ENCODE measurements at regions not wholly inside any gene's neighbourhood (a gene's known extent, or its start where the extent isn't known, plus 50 kb on each side); places are given as distances from the start of the nearest gene placed in this dataset.
"Not testable (repeated sequence)": the region's sequence is repeated elsewhere in the genome, so short reads cannot be mapped to it uniquely, and the experiment has no call there.

- no peak for DNase-seq (ENCODE audit: low read depth)
- TF ChIP-seq CTCF (IDR thresholded peaks at IDR 0.05; ENCODE audit: control insufficient read depth, extremely low read depth, insufficient read depth): no peak
- no peak overlapping the region for H3K4me3 ChIP-seq (ENCODE audit: low read depth, low read length)
These were observed 56.9 kb upstream of the RASEF start for GRCh38 chr9:83119873-83120272.

GRCh38 chr9:83116026-83116425 lies 53.1 kb upstream of the RASEF start:
- no peak for TF ChIP-seq CTCF (IDR thresholded peaks at IDR 0.05; ENCODE audit: control insufficient read depth, extremely low read depth, insufficient read depth)
- no peak for DNase-seq (ENCODE audit: low read depth)
- H3K4me3 ChIP-seq (ENCODE audit: low read depth, low read length): no peak overlapping the region

- H3K4me3 ChIP-seq (ENCODE audit: low read depth, low read length); DNase-seq (ENCODE audit: low read depth): not testable (repeated sequence)
These were observed 50.5 kb upstream of the RASEF start for GRCh38 chr9:83113445-83113844.

All from LNCaP clone FGC (cell line).